Lower lobe of right lung (tissue), 2 donors: ENCODE measurements at regions not wholly inside any gene's neighbourhood (a gene's known extent, or its start where the extent isn't known, plus 50 kb on each side); places are given as distances from the start of the nearest gene placed in this dataset.
"Not testable (repeated sequence)": the region's sequence is repeated elsewhere in the genome, so short reads cannot be mapped to it uniquely, and the experiment has no call there.

Source experiments
- ATAC-seq, 2 donors: fragments of 200-7000 bp; cut with Tn5 transposase; one replicate each; pipeline ENCODE4 v1.9.1; 2020 to 2022; ENCODE audit warnings: mild to moderate bottlenecking in 2 of 2, moderate library complexity in 2 of 2
- DNase-seq: peaks from one replicate; pipeline ENCODE4 v3.0.0-alpha.2; 2020
- H3K27ac ChIP-seq: fragments of 200-600 bp; one replicate; pipeline ENCODE4 v1.8.0; 2022
- H3K27me3 ChIP-seq: fragments of 200-600 bp; one replicate; pipeline ENCODE4 v1.8.0; 2022; ENCODE audit warnings: low read depth
- H3K36me3 ChIP-seq: fragments of 200-600 bp; one replicate; pipeline ENCODE4 v1.8.0; 2022; ENCODE audit warnings: mild to moderate bottlenecking
- H3K4me1 ChIP-seq: fragments of 200-600 bp; one replicate; pipeline ENCODE4 v1.8.0; 2022
- H3K4me3 ChIP-seq: fragments of 200-600 bp; one replicate; pipeline ENCODE4 v1.8.0; 2022; ENCODE audit warnings: mild to moderate bottlenecking
- H3K9me3 ChIP-seq: fragments of 200-600 bp; one replicate; pipeline ENCODE4 v1.8.0; 2022
- intact Hi-C: fragments of 100-400 bp; cut with DNase I; formaldehyde crosslinking; loops from one replicate; pipeline ENCODE4 v1.11.0; 2022
- TF ChIP-seq, protein P1 (sequence below): fragments of 200-600 bp; IDR thresholded peaks from one replicate; pipeline ENCODE4 v1.8.0; 2022; ENCODE audit warnings: antibody characterized with exemption, mild to moderate bottlenecking
- donor health status: DM: no; HTN: yes; CAD: no; lungs with severe emphysema.

- H3K36me3 ChIP-seq, result no peaks in the 10 kb centered on the region
- DNase-seq, result no peak
- peak; percentile 46 to 53 for ATAC-seq
- TF ChIP-seq, protein P1, sequence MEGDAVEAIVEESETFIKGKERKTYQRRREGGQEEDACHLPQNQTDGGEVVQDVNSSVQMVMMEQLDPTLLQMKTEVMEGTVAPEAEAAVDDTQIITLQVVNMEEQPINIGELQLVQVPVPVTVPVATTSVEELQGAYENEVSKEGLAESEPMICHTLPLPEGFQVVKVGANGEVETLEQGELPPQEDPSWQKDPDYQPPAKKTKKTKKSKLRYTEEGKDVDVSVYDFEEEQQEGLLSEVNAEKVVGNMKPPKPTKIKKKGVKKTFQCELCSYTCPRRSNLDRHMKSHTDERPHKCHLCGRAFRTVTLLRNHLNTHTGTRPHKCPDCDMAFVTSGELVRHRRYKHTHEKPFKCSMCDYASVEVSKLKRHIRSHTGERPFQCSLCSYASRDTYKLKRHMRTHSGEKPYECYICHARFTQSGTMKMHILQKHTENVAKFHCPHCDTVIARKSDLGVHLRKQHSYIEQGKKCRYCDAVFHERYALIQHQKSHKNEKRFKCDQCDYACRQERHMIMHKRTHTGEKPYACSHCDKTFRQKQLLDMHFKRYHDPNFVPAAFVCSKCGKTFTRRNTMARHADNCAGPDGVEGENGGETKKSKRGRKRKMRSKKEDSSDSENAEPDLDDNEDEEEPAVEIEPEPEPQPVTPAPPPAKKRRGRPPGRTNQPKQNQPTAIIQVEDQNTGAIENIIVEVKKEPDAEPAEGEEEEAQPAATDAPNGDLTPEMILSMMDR, result no peak
- no peaks in the 10 kb centered on the region for H3K27me3 ChIP-seq
- no peaks in the 10 kb centered on the region for H3K4me1 ChIP-seq
- intact Hi-C loops, result no loop called here
- peak overlapping the region; percentile 37 for H3K27ac ChIP-seq
- no peak overlapping the region for H3K4me3 ChIP-seq
- no peaks in the 10 kb centered on the region for H3K9me3 ChIP-seq
Measured at GRCh38 chr10:44576702-44577191, 191.8 kb upstream of the CXCL12 start.

GRCh38 chr10:44577533-44577932 is 192.6 kb upstream of the CXCL12 start:
- H3K9me3 ChIP-seq, result no peaks in the 10 kb centered on the region
- H3K27ac ChIP-seq, result peak overlapping the region; percentile 37
- intact Hi-C loops, result no loop called here
- no peaks in the 10 kb centered on the region for H3K27me3 ChIP-seq
- ATAC-seq (no peak), DNase-seq (no peak)
- H3K4me3 ChIP-seq, result no peak overlapping the region
- no peaks in the 10 kb centered on the region for H3K36me3 ChIP-seq
- no peaks in the 10 kb centered on the region for H3K4me1 ChIP-seq
- TF ChIP-seq, protein P1, result no peak

GRCh38 chr10:44578271-44578670 is 193.4 kb upstream of the CXCL12 start:
- intact Hi-C loops, result no loop called here
- Histone ChIP-seq H3K9me3 (no peaks in the 10 kb centered on the region), H3K36me3 (no peaks in the 10 kb centered on the region), H3K4me3 (no peak overlapping the region), H3K27ac (no peak overlapping the region), H3K4me1 (no peaks in the 10 kb centered on the region), H3K27me3 (no peaks in the 10 kb centered on the region)
- DNase-seq (no peak), ATAC-seq (no peak)
- TF ChIP-seq, protein P1, result no peak

- intact Hi-C loops, ATAC-seq, DNase-seq, H3K9me3 ChIP-seq, H3K27ac ChIP-seq, H3K4me3 ChIP-seq, H3K4me1 ChIP-seq, H3K27me3 ChIP-seq, H3K36me3 ChIP-seq: not testable (repeated sequence)
Measured at GRCh38 chr10:44578963-44579362, 194.1 kb upstream of the CXCL12 start.

DNA sequence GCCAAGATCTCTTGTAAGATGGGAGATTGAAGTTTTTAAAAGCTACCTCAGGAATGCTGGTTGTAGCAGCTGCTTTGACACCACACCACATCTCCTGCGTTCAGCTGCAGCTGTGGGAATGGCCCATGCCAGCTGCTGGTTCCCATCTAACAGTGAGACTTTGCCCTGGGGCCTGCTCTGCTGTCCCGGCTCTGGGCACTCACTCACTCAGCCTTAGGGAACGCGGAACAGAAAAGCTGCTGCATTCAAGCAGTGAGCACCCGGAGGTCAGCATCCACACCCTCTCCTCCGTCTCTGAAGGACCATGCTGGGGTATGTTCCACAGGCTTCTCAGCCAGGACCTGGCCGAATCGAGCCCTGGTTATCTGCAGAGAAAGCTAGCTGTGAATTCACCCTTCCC is 197.1 kb upstream of the CXCL12 start:
- no peak for DNase-seq
- Histone ChIP-seq H3K36me3 (no peaks in the 10 kb centered on the region), H3K4me1 (no peaks in the 10 kb centered on the region), H3K9me3 (no peaks in the 10 kb centered on the region), H3K27me3 (no peaks in the 10 kb centered on the region), H3K27ac (no peak overlapping the region), H3K4me3 (no peak overlapping the region)
- TF ChIP-seq, protein P1, result no peak
- intact Hi-C loops, result no loop called here
- no peak for ATAC-seq

- TF ChIP-seq, protein P1, result no peak
- ATAC-seq, result peak; percentile 21 to 43
- no peak for DNase-seq
- H3K9me3 ChIP-seq, result no peaks in the 10 kb centered on the region
- H3K27ac ChIP-seq, result no peak overlapping the region
- H3K4me1 ChIP-seq, result no peaks in the 10 kb centered on the region
- H3K27me3 ChIP-seq, result no peaks in the 10 kb centered on the region
- no peak overlapping the region for H3K4me3 ChIP-seq
- H3K36me3 ChIP-seq, result no peaks in the 10 kb centered on the region
- intact Hi-C loops, result no loop called here
Measured at GRCh38 chr10:44587488-44588318, 202.8 kb upstream of the CXCL12 start.
